T-cell (primary cell): ENCODE measurements at regions not wholly inside any gene's neighbourhood (a gene's known extent, or its start where the extent isn't known, plus 50 kb on each side); places are given as distances from the start of the nearest gene placed in this dataset.

ENCODE experiments used
- ATAC-seq, 4 experiments: fragments of 200-7000 bp in 3 of 4; fragments of 150-1000 bp in 1 of 4; cut with Tn5 transposase; replicated peaks in 1 of 4; 1 replicate in 3 of 4; 2 replicates in 1 of 4; pipeline ENCODE4 v1.10.0; 2021; ENCODE audit warnings: moderate library complexity in 3 of 4, mild to moderate bottlenecking in 2 of 4, moderate number of reproducible peaks in 1 of 4
- CTCF ChIA-PET, 2 donors: fragments of 300-600 bp; sonication (Branson Sonifier 250); formaldehyde crosslinking; loops; one replicate each; lab custom pipeline; 2022; ENCODE audit warnings: antibody characterized with exemption in 2 of 2; lab: Charles Lee
- POLR2A ChIA-PET, 2 donors: fragments of 300-600 bp; sonication (Branson Sonifier 250); formaldehyde crosslinking; loops; one replicate each; lab custom pipeline; 2022; ENCODE audit warnings: antibody characterized with exemption in 2 of 2; lab: Charles Lee
- DNase-seq, 35 experiments: peaks; one replicate each; pipeline versions ENCODE4 v3.0.0 to v3.0.0-alpha.2; 2013 to 2023
- H3K27ac ChIP-seq: one replicate; pipeline ENCODE4 v1.5.1; 2013; ENCODE audit warnings: low read length
- H3K27me3 ChIP-seq, 2 experiments: replicated peaks in 1 of 2; 1 replicate in 1 of 2; 2 replicates in 1 of 2; pipeline versions ENCODE4 v1.6.1 to v1.7.0; 2013; ENCODE audit warnings: low read length in 1 of 2, mixed read lengths in 1 of 2; ENCODE audit not compliant: control insufficient read depth in 2 of 2, insufficient read depth in 2 of 2; ENCODE audit errors: extremely low read depth in 1 of 2
- H3K36me3 ChIP-seq, 2 donors: 1 replicate in 1 of 2; 2 replicates in 1 of 2; pipeline versions ENCODE4 v1.6.1 to v1.7.0; 2013; ENCODE audit warnings: low read length in 1 of 2; ENCODE audit not compliant: control insufficient read depth in 2 of 2, insufficient read depth in 1 of 2; ENCODE audit errors: extremely low read depth in 1 of 2
- H3K4me1 ChIP-seq, 2 experiments: 1 replicate in 1 of 2; 2 replicates in 1 of 2; pipeline versions ENCODE4 v1.6.1 to v1.7.0; 2013; ENCODE audit warnings: low read length in 2 of 2, mixed read lengths in 1 of 2; ENCODE audit not compliant: insufficient read depth in 2 of 2, control insufficient read depth in 1 of 2; ENCODE audit errors: extremely low read depth in 1 of 2
- H3K4me3 ChIP-seq, 2 donors: 1 replicate in 1 of 2; 2 replicates in 1 of 2; pipeline versions ENCODE4 v1.5.1 to v1.7.0; 2013; ENCODE audit warnings: mild to moderate bottlenecking in 2 of 2, low read length in 1 of 2, moderate library complexity in 1 of 2; ENCODE audit not compliant: control insufficient read depth in 1 of 2; ENCODE audit errors: extremely low read depth in 1 of 2
- H3K9me3 ChIP-seq: 2 replicates; pipeline ENCODE4 v1.7.0; 2013
- H3K27ac Mint-ChIP-seq, 2 donors: one replicate each; pipeline ENCODE4 v1.8.0; 2020 to 2021; ENCODE audit warnings: mild to moderate bottlenecking in 2 of 2, mixed read lengths in 2 of 2
- H3K27me3 Mint-ChIP-seq, 2 donors: one replicate each; pipeline ENCODE4 v1.8.0; 2021 to 2022; ENCODE audit warnings: mixed read lengths in 2 of 2
- H3K36me3 Mint-ChIP-seq: one replicate; pipeline ENCODE4 v1.8.0; 2021; ENCODE audit warnings: mixed read lengths
- H3K4me1 Mint-ChIP-seq, 3 donors: one replicate each; pipeline ENCODE4 v1.8.0; 2020 to 2022; ENCODE audit warnings: mixed read lengths in 3 of 3, mild to moderate bottlenecking in 1 of 3
- H3K4me3 Mint-ChIP-seq, 3 donors: one replicate each; pipeline ENCODE4 v1.8.0; 2020 to 2022; ENCODE audit warnings: mild to moderate bottlenecking in 3 of 3, mixed read lengths in 3 of 3, moderate library complexity in 3 of 3
- H3K9me3 Mint-ChIP-seq, 3 donors: one replicate each; pipeline ENCODE4 v1.8.0; 2020 to 2022; ENCODE audit warnings: mixed read lengths in 3 of 3
- WGBS: methylation state at CpG from one replicate; pipeline ENCODE4 v1.1.5; 2013; ENCODE audit warnings: missing lambda C conversion rate; ENCODE audit not compliant: insufficient coverage; 5-methylcytosine and 5-hydroxymethylcytosine counted together

- Mint-ChIP-seq H3K27ac (no peak overlapping the region), H3K4me1 (no peaks in the 10 kb centered on the region), H3K9me3 (peaks cover 11 to 22% (median 21%) of the 10 kb centered on the region in 3 donors), H3K36me3 (no peaks in the 10 kb centered on the region), H3K4me3 (no peak overlapping the region), H3K27me3 (peaks cover 11 to 18% of the 10 kb centered on the region in 2 donors)
- Histone ChIP-seq H3K27me3 (peaks cover 0 to 13% of the 10 kb centered on the region in 2 experiments), H3K9me3 (no peaks in the 10 kb centered on the region), H3K4me3 (no peak overlapping the region), H3K27ac (no peak overlapping the region), H3K36me3 (no peaks in the 10 kb centered on the region), H3K4me1 (no peaks in the 10 kb centered on the region)
- DNase-seq (no peak), ATAC-seq (no peak)
- ChIA-PET POLR2A (no interaction called here), CTCF (no interaction called here)
- no CpG with 5 or more reads among the region's 2 CpGs for WGBS
Observed at GRCh38 chr1:209053587-209053986, 529.9 kb upstream of the CAMK1G start.

GRCh38 chr1:209057083-209057482 lies 526.4 kb upstream of the CAMK1G start:
- Mint-ChIP-seq H3K4me1 (no peaks in the 10 kb centered on the region), H3K36me3 (no peaks in the 10 kb centered on the region), H3K9me3 (peaks cover 11 to 22% (median 21%) of the 10 kb centered on the region in 3 donors), H3K4me3 (no peak overlapping the region), H3K27me3 (peaks cover 2 to 16% of the 10 kb centered on the region in 2 donors), H3K27ac (no peak overlapping the region)
- H3K36me3 ChIP-seq, result no peaks in the 10 kb centered on the region
- ChIA-PET CTCF (no interaction called here), POLR2A (no interaction called here)
- 38% methylated on average over 1 of the region's 1 CpG for WGBS
- H3K27me3 ChIP-seq, result no peaks in the 10 kb centered on the region
- H3K4me3 ChIP-seq, result no peak overlapping the region
- H3K4me1 ChIP-seq, result no peaks in the 10 kb centered on the region
- no peak for ATAC-seq
- H3K9me3 ChIP-seq, result no peaks in the 10 kb centered on the region
- no peak overlapping the region for H3K27ac ChIP-seq
- no peak for DNase-seq

- no peaks in the 10 kb centered on the region for H3K27me3 ChIP-seq
Observed at GRCh38 chr1:209057901-209058300, 525.6 kb upstream of the CAMK1G start.

GRCh38 chr1:209059376-209059775 lies 524.1 kb upstream of the CAMK1G start:
- H3K27ac ChIP-seq, result no peak overlapping the region
- H3K27ac Mint-ChIP-seq, result no peak overlapping the region
- H3K4me1 ChIP-seq, result no peaks in the 10 kb centered on the region
- no peak overlapping the region for H3K4me3 Mint-ChIP-seq
- POLR2A ChIA-PET, result no interaction called here
- peaks cover 9 to 12% (median 11%) of the 10 kb centered on the region in 3 donors for H3K9me3 Mint-ChIP-seq
- H3K4me1 Mint-ChIP-seq, result no peaks in the 10 kb centered on the region
- H3K36me3 ChIP-seq, result no peaks in the 10 kb centered on the region
- DNase-seq (no peak), ATAC-seq (no peak)
- no peak overlapping the region for H3K4me3 ChIP-seq
- H3K27me3 Mint-ChIP-seq, result no peaks in the 10 kb centered on the region
- no peaks in the 10 kb centered on the region for H3K9me3 ChIP-seq
- no peaks in the 10 kb centered on the region for H3K36me3 Mint-ChIP-seq
- 63% methylated on average over 1 of the region's 2 CpGs for WGBS
- no peaks in the 10 kb centered on the region for H3K27me3 ChIP-seq
- CTCF ChIA-PET, result no interaction called here

More at GRCh38 chr1:209057901-209058300, 525.6 kb upstream of the CAMK1G start:
- no peak overlapping the region for H3K4me3 Mint-ChIP-seq
- no peak overlapping the region for H3K27ac Mint-ChIP-seq
- CTCF ChIA-PET, result no interaction called here
- no peaks in the 10 kb centered on the region for H3K4me1 ChIP-seq
- H3K4me3 ChIP-seq, result no peak overlapping the region
- H3K4me1 Mint-ChIP-seq, result no peaks in the 10 kb centered on the region
- no peak overlapping the region for H3K27ac ChIP-seq
- no peak for ATAC-seq
- WGBS, result no CpG with 5 or more reads among the region's 1 CpG
- no peaks in the 10 kb centered on the region for H3K36me3 Mint-ChIP-seq
- H3K9me3 Mint-ChIP-seq, result peaks cover 11 to 21% (median 19%) of the 10 kb centered on the region in 3 donors
- H3K9me3 ChIP-seq, result no peaks in the 10 kb centered on the region
- no peak for DNase-seq
- H3K27me3 Mint-ChIP-seq, result peaks cover 1 to 9% of the 10 kb centered on the region in 2 donors
- no peaks in the 10 kb centered on the region for H3K36me3 ChIP-seq
- POLR2A ChIA-PET, result no interaction called here

GRCh38 chr1:209059981-209060380 lies 523.5 kb upstream of the CAMK1G start:
- WGBS, result 63% methylated on average over 2 of the region's 7 CpGs
- CTCF ChIA-PET, result no interaction called here

GRCh38 chr1:209062081-209062620 lies 521.4 kb upstream of the CAMK1G start:
- Mint-ChIP-seq H3K9me3 (peaks cover 0 to 4% (median 3%) of the 10 kb centered on the region in 3 donors), H3K36me3 (no peaks in the 10 kb centered on the region), H3K27me3 (peaks cover 6 to 10% of the 10 kb centered on the region in 2 donors), H3K4me3 (no peak overlapping the region), H3K4me1 (no peaks in the 10 kb centered on the region), H3K27ac (no peak overlapping the region)
- no peaks in the 10 kb centered on the region for H3K9me3 ChIP-seq
- ChIA-PET CTCF (no interaction called here), POLR2A (no interaction called here)
- no peak overlapping the region for H3K27ac ChIP-seq
- H3K4me1 ChIP-seq, result no peaks in the 10 kb centered on the region
- WGBS, result 96% methylated on average over 4 of the region's 6 CpGs
- ATAC-seq (no peak), DNase-seq (no peak)
- H3K4me3 ChIP-seq, result no peak overlapping the region
- H3K36me3 ChIP-seq, result no peaks in the 10 kb centered on the region
- no peaks in the 10 kb centered on the region for H3K27me3 ChIP-seq

More at GRCh38 chr1:209059981-209060380, 523.5 kb upstream of the CAMK1G start:
- POLR2A ChIA-PET, result no interaction called here
- H3K9me3 ChIP-seq, result no peaks in the 10 kb centered on the region
- H3K4me3 ChIP-seq, result no peak overlapping the region
- Mint-ChIP-seq H3K27me3 (no peaks in the 10 kb centered on the region), H3K9me3 (peaks cover 8 to 9% (median 8%) of the 10 kb centered on the region in 3 donors), H3K36me3 (no peaks in the 10 kb centered on the region), H3K4me3 (no peak overlapping the region), H3K4me1 (no peaks in the 10 kb centered on the region), H3K27ac (no peak overlapping the region)
- H3K36me3 ChIP-seq, result no peaks in the 10 kb centered on the region
- H3K27me3 ChIP-seq, result no peaks in the 10 kb centered on the region
- H3K4me1 ChIP-seq, result no peaks in the 10 kb centered on the region
- DNase-seq (no peak), ATAC-seq (no peak)
- H3K27ac ChIP-seq, result no peak overlapping the region
